Common myeloid progenitor, CD34-positive (primary cell): ENCODE measurements at regions not wholly inside any gene's neighbourhood (a gene's known extent, or its start where the extent isn't known, plus 50 kb on each side); places are given as distances from the start of the nearest gene placed in this dataset.
"Not testable (repeated sequence)": the region's sequence is repeated elsewhere in the genome, so short reads cannot be mapped to it uniquely, and the experiment has no call there.

Experiments used
- CTCF ChIA-PET: fragments of 350-600 bp; sonication (Branson Sonifier 250); formaldehyde crosslinking; loops from one replicate; lab custom pipeline; 2021; ENCODE audit warnings: antibody characterized with exemption; lab: Charles Lee
- POLR2A ChIA-PET: fragments of 350-600 bp; sonication (Branson Sonifier 250); formaldehyde crosslinking; loops from one replicate; lab custom pipeline; 2021; ENCODE audit warnings: antibody characterized with exemption; lab: Charles Lee
- DNase-seq, 3 donors: peaks; one replicate each; pipeline versions ENCODE4 v3.0.0 to v3.0.0-alpha.2; 2013
- H3K27ac ChIP-seq, 2 experiments: 1 replicate in 1 of 2; 2 replicates in 1 of 2; pipeline ENCODE4 v1.7.0; 2013; ENCODE audit warnings: inconsistent platforms in 2 of 2, low read length in 2 of 2, mild to moderate bottlenecking in 2 of 2, low read depth in 1 of 2, moderate library complexity in 1 of 2; ENCODE audit not compliant: severe bottlenecking in 2 of 2, insufficient read depth in 1 of 2, poor library complexity in 1 of 2
- H3K27me3 ChIP-seq, 5 experiments: replicated peaks in 2 of 5; 1 replicate in 3 of 5; 2 replicates in 2 of 5; pipeline versions ENCODE4 v1.6.1 to v1.7.0; 2013; ENCODE audit warnings: low read length in 4 of 5, mild to moderate bottlenecking in 2 of 5, moderate library complexity in 2 of 5, inconsistent platforms in 1 of 5; ENCODE audit not compliant: insufficient read depth in 5 of 5, control insufficient read depth in 4 of 5
- H3K36me3 ChIP-seq, 4 experiments: 1 replicate in 2 of 4; 2 replicates in 2 of 4; pipeline versions ENCODE4 v1.6.1 to v1.7.0; 2013; ENCODE audit warnings: low read length in 3 of 4, control low read depth in 1 of 4, mild to moderate bottlenecking in 1 of 4; ENCODE audit not compliant: control insufficient read depth in 4 of 4, insufficient read depth in 4 of 4
- H3K4me1 ChIP-seq, 4 experiments: 1 replicate in 3 of 4; 2 replicates in 1 of 4; pipeline versions ENCODE4 v1.6.1 to v1.7.1; 2013; ENCODE audit warnings: low read length in 3 of 4, mild to moderate bottlenecking in 3 of 4, control low read depth in 1 of 4, inconsistent platforms in 1 of 4, moderate library complexity in 1 of 4; ENCODE audit not compliant: control insufficient read depth in 4 of 4, insufficient read depth in 4 of 4; ENCODE audit errors: control extremely low read depth in 1 of 4
- H3K4me3 ChIP-seq, 7 experiments: 1 replicate in 4 of 7; 2 replicates in 3 of 7; pipeline versions ENCODE4 v1.5.1 to v1.7.0; 2013; ENCODE audit warnings: mild to moderate bottlenecking in 7 of 7, low read length in 6 of 7, moderate library complexity in 6 of 7, inconsistent platforms in 2 of 7, low read depth in 2 of 7, control low read depth in 1 of 7; ENCODE audit not compliant: insufficient read depth in 4 of 7, control insufficient read depth in 1 of 7; ENCODE audit errors: extremely low read depth in 1 of 7
- H3K9me3 ChIP-seq, 5 experiments: 1 replicate in 4 of 5; 2 replicates in 1 of 5; pipeline versions ENCODE4 v1.6.1 to v1.7.1; 2013; ENCODE audit warnings: low read length in 4 of 5, mild to moderate bottlenecking in 2 of 5, inconsistent platforms in 1 of 5, low read depth in 1 of 5, moderate library complexity in 1 of 5; ENCODE audit not compliant: control insufficient read depth in 4 of 5, insufficient read depth in 2 of 5; ENCODE audit errors: control extremely low read depth in 1 of 5
- WGBS: methylation state at CpG from one replicate; pipeline ENCODE4 v1.1.5; 2013; ENCODE audit not compliant: insufficient coverage; 5-methylcytosine and 5-hydroxymethylcytosine counted together

GRCh38 chr1:203559523-203559922 lies 65.6 kb downstream of the OPTC start:
- ChIA-PET POLR2A (no interaction called here), CTCF (interaction anchor here (1.3 kb wide), 1 partner anchor 17 kb away, joined by 3 read pairs; no protein-coding TSS in a partner anchor)
- Histone ChIP-seq H3K27me3 (peaks cover 0 to 2% (median 0%) of the 10 kb centered on the region in 5 experiments), H3K4me3 (no peak overlapping the region), H3K4me1 (no peaks in the 10 kb centered on the region), H3K9me3 (no peaks in the 10 kb centered on the region), H3K27ac (no peak overlapping the region), H3K36me3 (no peaks in the 10 kb centered on the region)
- 93% methylated on average over 2 of the region's 6 CpGs for WGBS
- DNase-seq = no peak

- H3K4me3 ChIP-seq, H3K9me3 ChIP-seq, H3K27ac ChIP-seq, POLR2A ChIA-PET, H3K4me1 ChIP-seq, H3K27me3 ChIP-seq, CTCF ChIA-PET, DNase-seq, H3K36me3 ChIP-seq: not testable (repeated sequence)
- WGBS = no CpG with 5 or more reads among the region's 1 CpG
Observed at GRCh38 chr1:203561761-203562160, 64.9 kb upstream of the ATP2B4 start.

- no peaks in the 10 kb centered on the region for H3K4me1 ChIP-seq
- no peaks in the 10 kb centered on the region for H3K9me3 ChIP-seq
- ChIA-PET CTCF (interaction anchor here (1.5 kb wide), 1 partner anchor 59 kb away, joined by 3 read pairs; no protein-coding TSS in a partner anchor), POLR2A (interaction anchor here (0.6 kb wide), 1 partner anchor 1029 kb away, joined by 3 read pairs; no protein-coding TSS in a partner anchor)
- H3K36me3 ChIP-seq = no peaks in the 10 kb centered on the region
- H3K27me3 ChIP-seq = peaks cover 0 to under 1% (median 0%) of the 10 kb centered on the region in 5 experiments
- WGBS = 89% methylated on average over 2 of the region's 2 CpGs
- DNase-seq = no peak
- H3K27ac ChIP-seq = no peak overlapping the region
- H3K4me3 ChIP-seq = no peak overlapping the region
Observed at GRCh38 chr1:203563291-203563690, 63.3 kb upstream of the ATP2B4 start.

- no peaks in the 10 kb centered on the region for H3K36me3 ChIP-seq
- ChIA-PET POLR2A (interaction anchor here (0.6 kb wide), 2 partner anchors 84 to 1028 kb away, joined by 3 read pairs; no protein-coding TSS in a partner anchor), CTCF (interaction anchor here (1.5 kb wide), 1 partner anchor 60 kb away, joined by 3 read pairs; no protein-coding TSS in a partner anchor)
- no peak for DNase-seq
- no peak overlapping the region for H3K27ac ChIP-seq
- no peaks in the 10 kb centered on the region for H3K27me3 ChIP-seq
- no peaks in the 10 kb centered on the region for H3K9me3 ChIP-seq
- H3K4me3 ChIP-seq = no peak overlapping the region
- 100% methylated on average over 5 of the region's 5 CpGs for WGBS
- no peaks in the 10 kb centered on the region for H3K4me1 ChIP-seq
Observed at GRCh38 chr1:203564024-203564423, 62.6 kb upstream of the ATP2B4 start.

GRCh38 chr1:203565049-203565448 lies 61.6 kb upstream of the ATP2B4 start:
- 100% methylated on average over 2 of the region's 3 CpGs for WGBS
- CTCF ChIA-PET = interaction anchor here (0.7 kb wide), 1 partner anchor 1415 kb away, joined by 3 read pairs; no protein-coding TSS in a partner anchor
- Histone ChIP-seq H3K36me3 (no peaks in the 10 kb centered on the region), H3K27ac (no peak overlapping the region), H3K9me3 (no peaks in the 10 kb centered on the region), H3K4me3 (no peak overlapping the region), H3K27me3 (no peaks in the 10 kb centered on the region), H3K4me1 (no peaks in the 10 kb centered on the region)
- POLR2A ChIA-PET = no interaction called here
- DNase-seq = no peak

- CTCF ChIA-PET = no interaction called here
- Histone ChIP-seq H3K36me3 (no peaks in the 10 kb centered on the region), H3K4me1 (no peaks in the 10 kb centered on the region), H3K27me3 (no peaks in the 10 kb centered on the region), H3K9me3 (no peaks in the 10 kb centered on the region), H3K27ac (no peak overlapping the region), H3K4me3 (no peak overlapping the region)
- no peak for DNase-seq
- WGBS = 87% methylated on average over 4 of the region's 4 CpGs
- POLR2A ChIA-PET = no interaction called here
Observed at GRCh38 chr1:203565981-203566380, 60.7 kb upstream of the ATP2B4 start.

GRCh38 chr1:203566966-203567365 lies 59.7 kb upstream of the ATP2B4 start:
- H3K27ac ChIP-seq, POLR2A ChIA-PET, H3K27me3 ChIP-seq, H3K4me3 ChIP-seq, H3K36me3 ChIP-seq, DNase-seq, H3K9me3 ChIP-seq, H3K4me1 ChIP-seq, CTCF ChIA-PET: not testable (repeated sequence)
- 95% methylated on average over 7 of the region's 11 CpGs for WGBS
